ENCODE measurements at regions not wholly inside any gene's neighbourhood (a gene's known extent, or its start where the extent isn't known, plus 50 kb on each side); places are given as distances from the start of the nearest gene placed in this dataset.

DNA sequence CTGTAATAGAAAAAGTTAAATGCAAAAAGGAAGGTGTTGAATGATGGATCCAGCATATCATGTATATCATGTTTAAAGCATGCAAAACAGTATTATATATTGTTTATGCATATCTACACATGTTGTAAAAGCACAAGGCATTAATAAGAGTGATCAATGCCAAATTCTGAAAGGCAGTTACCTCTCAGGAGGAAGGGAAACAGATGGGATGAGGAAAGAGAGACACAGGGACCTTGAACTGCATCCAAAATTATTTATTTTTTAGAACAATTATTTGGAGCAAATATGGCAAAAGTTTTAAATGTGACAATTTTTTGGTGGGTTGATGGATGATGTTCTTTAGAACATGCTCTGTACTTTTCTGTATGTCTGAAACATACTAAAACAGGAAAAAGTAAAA is 193.4 kb downstream of the CLCN4 start:
- Histone ChIP-seq H3K9ac (ENCODE audit: low read depth in 1 of 2, low read length in 2 of 2) (no peak overlapping the region), H3K27ac (ENCODE audit: low read depth in 1 of 2, low read length in 2 of 2) (no peak overlapping the region), H3K4me1 (ENCODE audit: control insufficient read depth in 4 of 4, insufficient read depth in 4 of 4, low read length in 3 of 4) (no peaks in the 10 kb centered on the region), H3K4me3 (ENCODE audit: low read depth in 1 of 3, low read length in 3 of 3) (no peak overlapping the region), H3K36me3 (ENCODE audit: control insufficient read depth in 4 of 4, insufficient read depth in 3 of 4, low read depth in 1 of 4, low read length in 3 of 4) (no peaks in the 10 kb centered on the region), H3K9me3 (ENCODE audit: control insufficient read depth in 4 of 4, low read length in 3 of 4) (peaks cover 0 to 1% (median 0%) of the 10 kb centered on the region in 4 donors), H3K27me3 (ENCODE audit: control insufficient read depth in 4 of 4, insufficient read depth in 4 of 4, low read length in 3 of 4) (no peaks in the 10 kb centered on the region)
- TF ChIP-seq EGR1 (IDR thresholded peaks at IDR 0.05; ENCODE audit: low read depth in 2 of 2): no peak
- no peak for TF ChIP-seq HNF4A (conservative IDR thresholded peaks at IDR 0.05)
- TF ChIP-seq FOXA1 (IDR thresholded peaks at IDR 0.05): no peak
- TF ChIP-seq RXRA (IDR thresholded peaks at IDR 0.05): no peak
- TF ChIP-seq, protein P1, sequence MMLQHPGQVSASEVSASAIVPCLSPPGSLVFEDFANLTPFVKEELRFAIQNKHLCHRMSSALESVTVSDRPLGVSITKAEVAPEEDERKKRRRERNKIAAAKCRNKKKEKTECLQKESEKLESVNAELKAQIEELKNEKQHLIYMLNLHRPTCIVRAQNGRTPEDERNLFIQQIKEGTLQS (IDR thresholded peaks at IDR 0.05): no peak
- no peak for TF ChIP-seq TAF1 (conservative IDR thresholded peaks at IDR 0.05)
- TF ChIP-seq NR2F2 (IDR thresholded peaks at IDR 0.05): no peak
- TF ChIP-seq, protein P2, sequence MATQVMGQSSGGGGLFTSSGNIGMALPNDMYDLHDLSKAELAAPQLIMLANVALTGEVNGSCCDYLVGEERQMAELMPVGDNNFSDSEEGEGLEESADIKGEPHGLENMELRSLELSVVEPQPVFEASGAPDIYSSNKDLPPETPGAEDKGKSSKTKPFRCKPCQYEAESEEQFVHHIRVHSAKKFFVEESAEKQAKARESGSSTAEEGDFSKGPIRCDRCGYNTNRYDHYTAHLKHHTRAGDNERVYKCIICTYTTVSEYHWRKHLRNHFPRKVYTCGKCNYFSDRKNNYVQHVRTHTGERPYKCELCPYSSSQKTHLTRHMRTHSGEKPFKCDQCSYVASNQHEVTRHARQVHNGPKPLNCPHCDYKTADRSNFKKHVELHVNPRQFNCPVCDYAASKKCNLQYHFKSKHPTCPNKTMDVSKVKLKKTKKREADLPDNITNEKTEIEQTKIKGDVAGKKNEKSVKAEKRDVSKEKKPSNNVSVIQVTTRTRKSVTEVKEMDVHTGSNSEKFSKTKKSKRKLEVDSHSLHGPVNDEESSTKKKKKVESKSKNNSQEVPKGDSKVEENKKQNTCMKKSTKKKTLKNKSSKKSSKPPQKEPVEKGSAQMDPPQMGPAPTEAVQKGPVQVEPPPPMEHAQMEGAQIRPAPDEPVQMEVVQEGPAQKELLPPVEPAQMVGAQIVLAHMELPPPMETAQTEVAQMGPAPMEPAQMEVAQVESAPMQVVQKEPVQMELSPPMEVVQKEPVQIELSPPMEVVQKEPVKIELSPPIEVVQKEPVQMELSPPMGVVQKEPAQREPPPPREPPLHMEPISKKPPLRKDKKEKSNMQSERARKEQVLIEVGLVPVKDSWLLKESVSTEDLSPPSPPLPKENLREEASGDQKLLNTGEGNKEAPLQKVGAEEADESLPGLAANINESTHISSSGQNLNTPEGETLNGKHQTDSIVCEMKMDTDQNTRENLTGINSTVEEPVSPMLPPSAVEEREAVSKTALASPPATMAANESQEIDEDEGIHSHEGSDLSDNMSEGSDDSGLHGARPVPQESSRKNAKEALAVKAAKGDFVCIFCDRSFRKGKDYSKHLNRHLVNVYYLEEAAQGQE (IDR thresholded peaks at IDR 0.05): no peak
- no peak for TF ChIP-seq YY1 (IDR thresholded peaks at IDR 0.05)
- no peak for TF ChIP-seq FOXA2 (IDR thresholded peaks at IDR 0.05)
- no peak for TF ChIP-seq GABPA (IDR thresholded peaks at IDR 0.05 in 1 of 2, conservative IDR thresholded peaks at IDR 0.05 in 1 of 2)
- TF ChIP-seq, protein P3, sequence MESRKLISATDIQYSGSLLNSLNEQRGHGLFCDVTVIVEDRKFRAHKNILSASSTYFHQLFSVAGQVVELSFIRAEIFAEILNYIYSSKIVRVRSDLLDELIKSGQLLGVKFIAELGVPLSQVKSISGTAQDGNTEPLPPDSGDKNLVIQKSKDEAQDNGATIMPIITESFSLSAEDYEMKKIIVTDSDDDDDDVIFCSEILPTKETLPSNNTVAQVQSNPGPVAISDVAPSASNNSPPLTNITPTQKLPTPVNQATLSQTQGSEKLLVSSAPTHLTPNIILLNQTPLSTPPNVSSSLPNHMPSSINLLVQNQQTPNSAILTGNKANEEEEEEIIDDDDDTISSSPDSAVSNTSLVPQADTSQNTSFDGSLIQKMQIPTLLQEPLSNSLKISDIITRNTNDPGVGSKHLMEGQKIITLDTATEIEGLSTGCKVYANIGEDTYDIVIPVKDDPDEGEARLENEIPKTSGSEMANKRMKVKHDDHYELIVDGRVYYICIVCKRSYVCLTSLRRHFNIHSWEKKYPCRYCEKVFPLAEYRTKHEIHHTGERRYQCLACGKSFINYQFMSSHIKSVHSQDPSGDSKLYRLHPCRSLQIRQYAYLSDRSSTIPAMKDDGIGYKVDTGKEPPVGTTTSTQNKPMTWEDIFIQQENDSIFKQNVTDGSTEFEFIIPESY (IDR thresholded peaks at IDR 0.05): no peak
- TF ChIP-seq, protein P4, sequence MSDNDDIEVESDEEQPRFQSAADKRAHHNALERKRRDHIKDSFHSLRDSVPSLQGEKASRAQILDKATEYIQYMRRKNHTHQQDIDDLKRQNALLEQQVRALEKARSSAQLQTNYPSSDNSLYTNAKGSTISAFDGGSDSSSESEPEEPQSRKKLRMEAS (IDR thresholded peaks at IDR 0.05): no peak
- TF ChIP-seq, protein P5, sequence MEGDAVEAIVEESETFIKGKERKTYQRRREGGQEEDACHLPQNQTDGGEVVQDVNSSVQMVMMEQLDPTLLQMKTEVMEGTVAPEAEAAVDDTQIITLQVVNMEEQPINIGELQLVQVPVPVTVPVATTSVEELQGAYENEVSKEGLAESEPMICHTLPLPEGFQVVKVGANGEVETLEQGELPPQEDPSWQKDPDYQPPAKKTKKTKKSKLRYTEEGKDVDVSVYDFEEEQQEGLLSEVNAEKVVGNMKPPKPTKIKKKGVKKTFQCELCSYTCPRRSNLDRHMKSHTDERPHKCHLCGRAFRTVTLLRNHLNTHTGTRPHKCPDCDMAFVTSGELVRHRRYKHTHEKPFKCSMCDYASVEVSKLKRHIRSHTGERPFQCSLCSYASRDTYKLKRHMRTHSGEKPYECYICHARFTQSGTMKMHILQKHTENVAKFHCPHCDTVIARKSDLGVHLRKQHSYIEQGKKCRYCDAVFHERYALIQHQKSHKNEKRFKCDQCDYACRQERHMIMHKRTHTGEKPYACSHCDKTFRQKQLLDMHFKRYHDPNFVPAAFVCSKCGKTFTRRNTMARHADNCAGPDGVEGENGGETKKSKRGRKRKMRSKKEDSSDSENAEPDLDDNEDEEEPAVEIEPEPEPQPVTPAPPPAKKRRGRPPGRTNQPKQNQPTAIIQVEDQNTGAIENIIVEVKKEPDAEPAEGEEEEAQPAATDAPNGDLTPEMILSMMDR (IDR thresholded peaks at IDR 0.05; ENCODE audit: low read depth, low read length, missing input control): no peak
- TF ChIP-seq SP1 (IDR thresholded peaks at IDR 0.05): no peak
- no peak for TF ChIP-seq JUND (IDR thresholded peaks at IDR 0.05)
- no peak for TF ChIP-seq HNF4G (IDR thresholded peaks at IDR 0.05)
- no peak for TF ChIP-seq RAD21 (IDR thresholded peaks at IDR 0.05)
- DNase-seq (ENCODE audit: low spot score): no peak
